Activated CD4-positive, CD25-positive, alpha-beta regulatory T cell treated with anti-CD3 and anti-CD28 coated beads, Interleukin-2, amount 50 U/mL, for 24 hours (primary cell): ENCODE measurements at regions not wholly inside any gene's neighbourhood (a gene's known extent, or its start where the extent isn't known, plus 50 kb on each side); places are given as distances from the start of the nearest gene placed in this dataset.

ENCODE experiments used
- ATAC-seq, 2 donors: fragments of 150-1000 bp; cut with Tn5 transposase; one replicate each; pipeline ENCODE4 v1.10.0; 2021; ENCODE audit warnings: mild to moderate bottlenecking in 1 of 2, moderate library complexity in 1 of 2

DNA sequence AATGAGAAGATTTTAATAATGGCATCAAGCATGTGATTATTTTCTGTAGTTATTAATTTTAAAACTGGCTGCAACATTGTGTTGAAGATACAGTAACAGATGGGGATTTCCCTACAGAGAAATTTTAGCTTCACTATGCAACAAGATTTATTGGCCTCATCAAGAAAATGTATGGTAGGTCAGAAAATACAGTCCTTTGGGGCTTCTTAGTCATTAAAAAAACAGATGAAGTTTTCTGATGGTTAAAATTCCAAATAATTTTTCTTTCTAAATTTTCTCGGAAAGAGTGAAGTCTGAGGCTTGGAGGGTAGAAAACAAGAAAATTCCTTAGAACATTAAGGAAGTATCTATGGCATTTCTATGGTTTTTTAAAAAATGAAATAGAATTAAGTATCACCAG lies 1790.8 kb upstream of the PCDH20 start:
- no peak for ATAC-seq

GRCh38 chr13:63201493-63201892 lies 1785.8 kb upstream of the PCDH20 start:
- no peak for ATAC-seq

DNA sequence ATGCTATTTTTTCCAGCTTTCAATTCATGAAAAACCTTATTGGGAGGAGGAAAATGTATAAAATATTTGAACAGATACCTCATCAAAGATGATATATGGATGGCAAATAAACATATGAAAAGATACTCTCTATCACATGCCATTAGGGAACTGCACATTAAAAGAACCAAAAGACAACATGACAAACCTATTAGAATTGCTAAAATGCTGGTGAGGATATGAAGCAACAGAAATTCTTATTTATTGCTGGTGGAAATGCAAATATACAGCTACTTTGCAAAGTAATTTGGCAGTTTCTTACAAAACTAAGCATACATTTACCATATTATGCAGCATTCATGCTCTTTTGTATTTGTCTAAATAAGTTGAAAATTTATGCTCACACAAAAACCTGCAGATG lies 1783.9 kb upstream of the PCDH20 start:
- no peak for ATAC-seq

- ATAC-seq, result no peak
Observed at GRCh38 chr13:63198071-63198470, 1782.4 kb upstream of the PCDH20 start.

DNA sequence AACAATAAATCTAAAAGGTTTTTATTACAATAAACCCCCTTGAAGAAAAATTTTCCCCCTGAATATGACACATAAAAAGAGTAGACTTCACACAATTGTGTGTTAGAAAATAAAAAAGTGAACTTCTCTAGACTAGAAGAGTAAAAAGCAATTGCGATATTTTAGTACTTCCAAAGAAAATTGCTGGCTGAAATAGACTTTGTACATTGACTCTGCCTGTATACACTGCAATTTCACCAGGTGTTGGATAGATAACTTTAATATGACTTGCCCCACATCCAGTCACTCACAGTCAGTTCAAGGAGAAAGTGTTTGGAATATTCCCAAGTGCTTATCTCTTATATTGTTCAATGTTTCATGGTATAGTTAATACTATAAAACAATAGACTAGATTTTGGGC lies 1780.1 kb upstream of the PCDH20 start:
- ATAC-seq, result no peak

DNA sequence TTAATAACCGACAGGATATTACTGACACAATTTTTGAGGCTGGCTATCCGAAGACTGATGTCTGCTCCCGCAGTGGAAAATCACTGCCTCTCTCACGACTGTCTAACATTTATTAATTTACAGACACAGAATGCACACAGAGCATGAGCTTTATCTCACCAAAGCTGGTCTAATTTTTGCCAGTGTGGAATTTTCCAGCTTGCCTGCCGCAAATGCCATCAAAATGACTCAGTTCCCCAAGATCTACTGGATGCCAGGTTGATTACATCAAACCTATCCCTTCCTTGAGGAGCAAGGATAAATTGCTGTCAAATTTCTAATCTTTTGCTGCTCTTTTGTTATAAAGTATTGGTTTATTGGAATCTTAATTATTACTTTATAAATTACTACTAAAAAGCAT lies 1775.1 kb upstream of the PCDH20 start:
- ATAC-seq, result no peak

GRCh38 chr13:63190219-63190618 lies 1774.6 kb upstream of the PCDH20 start:
- ATAC-seq, result no peak

DNA sequence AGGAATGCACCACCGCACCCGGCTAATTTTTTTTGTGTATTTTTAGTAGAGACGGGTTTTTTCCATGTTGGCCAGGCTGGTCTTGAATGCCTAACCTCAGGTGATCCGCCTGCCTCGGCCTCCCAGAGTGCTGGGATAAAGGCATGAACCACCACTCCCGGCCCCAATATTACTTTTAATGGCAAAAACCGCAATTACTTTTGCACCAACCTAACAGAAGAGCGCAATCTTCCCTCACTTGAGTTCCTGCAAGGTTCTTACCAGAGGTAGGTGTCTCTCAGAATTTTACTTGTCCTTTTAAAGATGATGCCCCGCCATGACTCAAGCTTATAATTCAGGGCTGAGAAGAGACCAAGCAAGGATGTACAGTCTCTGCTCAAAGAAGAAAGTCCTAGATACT lies 1774.1 kb upstream of the PCDH20 start:
- no peak for ATAC-seq

GRCh38 chr13:63184693-63185092 lies 1769.0 kb upstream of the PCDH20 start:
- ATAC-seq, result no peak

GRCh38 chr13:63175536-63175935 lies 1759.9 kb upstream of the PCDH20 start:
- no peak for ATAC-seq

GRCh38 chr13:63167699-63168337 lies 1752.2 kb upstream of the PCDH20 start:
- no peak for ATAC-seq

- no peak for ATAC-seq
Observed at GRCh38 chr13:63166345-63166744, 1750.7 kb upstream of the PCDH20 start.

GRCh38 chr13:63163903-63164302 lies 1748.3 kb upstream of the PCDH20 start:
- no peak for ATAC-seq

GRCh38 chr13:63161219-63161618 lies 1745.6 kb upstream of the PCDH20 start:
- ATAC-seq, result no peak

GRCh38 chr13:63156816-63157215 lies 1741.2 kb upstream of the PCDH20 start:
- no peak for ATAC-seq

- no peak for ATAC-seq
Observed at GRCh38 chr13:63149375-63149774, 1733.7 kb upstream of the PCDH20 start.

DNA sequence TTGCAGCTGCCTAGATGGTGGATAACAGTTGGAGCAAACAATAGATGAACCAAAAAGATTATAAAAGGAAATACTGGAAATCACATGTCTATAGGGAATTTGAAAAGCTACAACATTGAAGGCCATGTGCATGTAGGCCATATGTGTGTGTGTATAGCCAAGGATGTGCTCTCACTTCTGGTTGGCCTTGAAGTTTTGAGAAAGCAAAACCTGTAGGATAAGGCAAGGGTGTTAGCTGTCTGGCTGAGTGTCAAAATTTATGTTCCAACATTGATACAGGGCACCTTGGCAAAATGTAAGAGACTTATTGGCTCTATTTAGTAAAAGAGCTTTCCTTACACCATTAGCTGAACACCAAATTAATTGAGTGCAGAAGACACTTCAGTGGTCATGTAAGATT lies 1723.6 kb upstream of the PCDH20 start:
- no peak for ATAC-seq

DNA sequence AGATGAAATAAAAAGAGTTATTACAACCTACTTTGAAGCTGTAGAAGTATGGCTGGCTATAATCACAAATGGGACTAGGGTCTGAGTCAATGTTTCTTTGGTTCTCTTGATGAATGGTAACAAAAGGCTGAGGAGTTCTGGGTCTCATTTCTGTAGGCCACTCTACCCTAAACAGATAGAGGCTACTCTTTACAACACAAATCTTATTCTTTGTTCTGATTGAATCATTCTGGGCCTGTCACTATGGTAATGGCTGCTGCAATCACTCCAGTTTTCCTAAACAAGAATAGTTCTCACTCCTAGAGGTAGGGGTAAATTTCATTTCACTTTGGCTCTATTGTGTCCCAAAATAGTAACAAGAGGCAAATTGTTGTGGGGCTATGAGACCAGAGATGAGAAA lies 1714.3 kb upstream of the PCDH20 start:
- ATAC-seq, result no peak

DNA sequence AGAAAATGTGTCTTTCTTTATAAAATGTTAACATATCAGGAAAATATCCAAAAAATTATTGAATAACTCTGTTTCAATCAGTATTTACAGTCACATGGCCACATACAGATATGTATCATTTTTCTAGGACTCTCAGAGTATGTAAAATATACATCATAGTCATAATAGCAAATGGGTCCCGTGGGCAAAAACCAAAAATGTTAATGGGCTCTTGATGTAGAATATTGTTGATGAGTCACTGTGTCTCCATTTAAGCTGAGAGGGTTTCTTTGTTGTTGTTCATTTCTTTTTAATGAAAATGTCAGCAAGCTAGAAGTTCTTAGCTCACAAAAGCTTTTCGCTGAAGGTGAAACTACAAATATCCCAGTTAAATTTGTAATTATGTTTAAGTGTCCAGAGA lies 1713.1 kb upstream of the PCDH20 start:
- ATAC-seq, result no peak

GRCh38 chr13:63124863-63125262 lies 1709.2 kb upstream of the PCDH20 start:
- ATAC-seq, result no peak

DNA sequence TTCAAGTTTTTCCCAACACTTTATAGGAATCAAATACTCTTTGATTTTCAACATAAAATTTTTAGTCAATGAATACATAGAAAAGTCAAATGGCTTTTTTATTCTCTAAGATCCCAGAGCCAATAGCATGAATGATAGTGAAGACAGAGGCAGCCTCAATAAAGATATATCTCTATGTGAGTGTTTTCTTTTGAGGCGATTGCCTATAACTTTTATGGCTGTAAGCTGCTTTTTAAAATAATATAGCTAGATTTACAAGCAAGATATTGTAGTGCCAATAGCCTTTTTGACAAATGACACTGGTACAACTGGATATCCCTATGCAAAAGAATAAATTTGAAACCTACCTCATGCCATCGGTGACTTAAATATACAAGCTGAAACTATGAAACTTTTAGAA lies 1705.2 kb upstream of the PCDH20 start:
- ATAC-seq, result no peak

- ATAC-seq, result no peak
Observed at GRCh38 chr13:63117710-63118109, 1702.1 kb upstream of the PCDH20 start.

DNA sequence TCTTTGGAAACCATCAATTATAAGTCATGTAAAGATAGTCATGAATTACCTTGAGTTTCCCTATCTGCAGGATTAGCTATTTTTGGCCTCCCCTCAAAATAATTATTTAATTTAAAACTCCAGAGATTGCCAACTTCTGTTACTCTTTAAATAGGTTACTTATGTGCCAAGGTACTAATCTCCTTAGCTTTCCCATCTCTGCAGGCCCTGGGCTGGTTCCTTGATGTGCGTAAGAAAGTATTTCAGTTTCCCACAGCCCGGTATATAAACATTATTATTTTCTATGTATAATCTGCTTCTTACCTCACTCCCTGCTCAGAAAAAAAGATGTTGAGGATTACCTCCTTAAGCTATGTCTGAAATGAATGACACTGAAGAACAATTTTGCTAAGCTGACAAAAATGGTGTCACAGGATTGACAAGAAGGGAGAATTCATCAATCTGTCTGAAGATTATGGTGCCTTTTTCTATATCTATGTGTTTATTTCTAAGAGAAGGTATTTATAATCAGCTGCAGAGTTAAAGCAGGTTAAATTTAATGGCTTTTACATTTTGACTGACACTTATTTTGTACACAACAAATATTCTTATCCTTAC lies 1697.2 kb upstream of the PCDH20 start:
- no peak for ATAC-seq

- ATAC-seq, result no peak
Observed at GRCh38 chr13:63110466-63110865, 1694.8 kb upstream of the PCDH20 start.
